ENCODE measurements at regions not wholly inside any gene's neighbourhood (a gene's known extent, or its start where the extent isn't known, plus 50 kb on each side); places are given as distances from the start of the nearest gene placed in this dataset.

GRCh38 chr1:62962014-62962812, 178.3 kb downstream of the ATG4C start:
- Mint-ChIP-seq H3K36me3 (no peaks in the 10 kb centered on the region), H3K9me3 (no peaks in the 10 kb centered on the region)
- TF ChIP-seq CTCF (conservative IDR thresholded peaks at IDR 0.05): no peak

GRCh38 chr1:62962901-62963776, 179.2 kb downstream of the ATG4C start:
- Mint-ChIP-seq H3K27me3 (peaks cover 34% of the 10 kb centered on the region), H3K4me1 (ENCODE audit: unreplicated experiment) (peaks cover 5% of the 10 kb centered on the region), H3K4me3 (no peak overlapping the region), H3K27ac (no peak overlapping the region), H3K9me3 (no peaks in the 10 kb centered on the region), H3K36me3 (no peaks in the 10 kb centered on the region)
- no peak for DNase-seq (ENCODE audit: extremely low spot score, unreplicated experiment)
- peak; percentile 81 for TF ChIP-seq CTCF (conservative IDR thresholded peaks at IDR 0.05)

More at GRCh38 chr1:62962014-62962812, 178.3 kb downstream of the ATG4C start:
- Mint-ChIP-seq H3K27me3 (peaks cover 33% of the 10 kb centered on the region), H3K4me1 (ENCODE audit: unreplicated experiment) (peaks cover 5% of the 10 kb centered on the region), H3K27ac (no peak overlapping the region), H3K4me3 (no peak overlapping the region)
- no peak for DNase-seq (ENCODE audit: extremely low spot score, unreplicated experiment)

GRCh38 chr1:62964141-62964540, 180.2 kb downstream of the ATG4C start:
- no peak overlapping the region for H3K4me3 Mint-ChIP-seq
- no peak overlapping the region for H3K27ac Mint-ChIP-seq

DNA sequence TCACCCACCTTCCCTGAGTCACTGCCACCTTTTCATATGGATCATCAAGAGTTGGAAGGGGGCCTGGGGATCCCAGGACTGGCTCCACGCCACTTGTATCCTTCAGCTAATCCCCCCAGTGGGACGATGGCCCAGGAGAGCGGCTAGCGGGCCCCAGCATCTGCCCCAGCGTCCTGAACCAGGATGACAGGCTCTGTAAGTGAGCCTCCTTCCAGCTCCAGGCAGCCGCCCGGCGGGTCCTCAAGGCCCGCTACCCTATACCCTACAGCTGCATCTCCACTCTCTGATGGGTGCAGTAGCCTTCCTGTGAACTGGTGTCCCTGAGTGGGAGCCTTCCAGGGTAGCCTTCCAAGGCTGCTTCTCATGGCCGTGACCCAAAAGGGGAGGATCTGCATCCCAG, 183.1 kb downstream of the ATG4C start:
- Mint-ChIP-seq H3K27ac (no peak overlapping the region), H3K9me3 (no peaks in the 10 kb centered on the region), H3K4me3 (no peak overlapping the region), H3K36me3 (no peaks in the 10 kb centered on the region), H3K27me3 (peaks cover 22% of the 10 kb centered on the region), H3K4me1 (ENCODE audit: unreplicated experiment) (peaks cover 5% of the 10 kb centered on the region)
- DNase-seq (ENCODE audit: extremely low spot score, unreplicated experiment): no peak
- TF ChIP-seq CTCF (conservative IDR thresholded peaks at IDR 0.05): no peak

More at GRCh38 chr1:62964141-62964540, 180.2 kb downstream of the ATG4C start:
- Mint-ChIP-seq H3K4me1 (ENCODE audit: unreplicated experiment) (peaks cover 5% of the 10 kb centered on the region), H3K9me3 (no peaks in the 10 kb centered on the region), H3K36me3 (no peaks in the 10 kb centered on the region), H3K27me3 (peaks cover 30% of the 10 kb centered on the region)
- no peak for DNase-seq (ENCODE audit: extremely low spot score, unreplicated experiment)
- no peak for TF ChIP-seq CTCF (conservative IDR thresholded peaks at IDR 0.05)

DNA sequence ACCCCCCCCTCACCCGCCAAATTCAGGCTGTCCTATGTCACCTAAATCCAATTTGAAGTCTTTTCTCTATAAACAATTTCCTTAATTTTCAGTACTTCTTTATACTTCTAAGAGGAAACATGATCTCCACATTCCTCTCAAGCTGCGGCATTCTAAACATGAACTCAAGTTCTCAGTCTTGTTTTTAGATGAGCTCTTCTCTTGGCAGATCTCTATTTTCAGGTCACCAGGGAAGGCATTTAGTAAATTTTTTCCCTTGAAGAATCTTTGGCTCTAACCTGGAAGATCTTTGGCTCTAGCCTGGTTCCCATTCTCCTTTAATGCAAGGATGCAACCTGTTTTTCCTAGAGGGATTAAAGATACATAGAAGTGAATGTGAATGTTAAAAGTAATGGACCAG, 193.4 kb downstream of the ATG4C start:
- Mint-ChIP-seq H3K9me3 (no peaks in the 10 kb centered on the region), H3K36me3 (no peaks in the 10 kb centered on the region), H3K4me1 (ENCODE audit: unreplicated experiment) (peaks cover 5% of the 10 kb centered on the region), H3K27me3 (peaks cover 16% of the 10 kb centered on the region), H3K4me3 (no peak overlapping the region), H3K27ac (no peak overlapping the region)
- TF ChIP-seq CTCF (conservative IDR thresholded peaks at IDR 0.05): no peak
- no peak for DNase-seq (ENCODE audit: extremely low spot score, unreplicated experiment)

Measured in type B pancreatic cell (in vitro differentiated cells).